ENCODE measurements at regions not wholly inside any gene's neighbourhood (a gene's known extent, or its start where the extent isn't known, plus 50 kb on each side); places are given as distances from the start of the nearest gene placed in this dataset.

- ChIA-PET CTCF (no interaction called here), RAD21 (ENCODE audit: low non-redundant PET in 1 of 2, low total read pairs in 2 of 2, uncharacterized antibody in 2 of 2, unreplicated experiment in 2 of 2) (no interaction called here), POLR2A (no interaction called here)
- no peak overlapping the region for H2AFZ ChIP-seq (ENCODE audit: low read depth, low read length, poor library complexity, severe bottlenecking)
- H3K4me1 ChIP-seq (ENCODE audit: control insufficient read depth in 1 of 2, insufficient read depth in 2 of 2, low read length in 2 of 2), result no peaks in the 10 kb centered on the region
- H3K9me2 ChIP-seq (ENCODE audit: insufficient read depth), result no peaks in the 10 kb centered on the region
- H3K79me2 ChIP-seq (ENCODE audit: insufficient read depth, low read length), result no peaks in the 10 kb centered on the region
- H3K9ac ChIP-seq (ENCODE audit: low read length), result no peak overlapping the region
- ATAC-seq (no peak), DNase-seq (ENCODE audit: low read depth, low spot score) (no peak)
- intact Hi-C loops (cut with micrococcal nuclease), result no loop called here
- no peaks in the 10 kb centered on the region for H3K27me3 ChIP-seq (ENCODE audit: insufficient read depth, low read length)
- no peak overlapping the region for H3K4me2 ChIP-seq (ENCODE audit: low read length)
- no peak overlapping the region for H3K4me3 ChIP-seq (replicated peaks in 1 of 2; ENCODE audit: low read depth in 1 of 2, low read length in 2 of 2)
- no peaks in the 10 kb centered on the region for H3K36me3 ChIP-seq (ENCODE audit: control insufficient read depth in 1 of 2, insufficient read depth in 2 of 2, low read length in 2 of 2)
- TF ChIP-seq CBX3 (IDR thresholded peaks at IDR 0.05; ENCODE audit: low read depth) (no peak), SRF (IDR thresholded peaks at IDR 0.05; ENCODE audit: low read depth) (no peak), EZH2 (IDR thresholded peaks at IDR 0.05) (no peak), ELF1 (IDR thresholded peaks at IDR 0.05; ENCODE audit: borderline replicate concordance, low read depth) (no peak), SP1 (IDR thresholded peaks at IDR 0.05; ENCODE audit: low read depth) (no peak), EZH2phosphoT487 (IDR thresholded peaks at IDR 0.05; ENCODE audit: borderline replicate concordance) (no peak), POLR2AphosphoS5 (IDR thresholded peaks at IDR 0.05; ENCODE audit: low read depth, low read length) (no peak), ZFX (IDR thresholded peaks at IDR 0.05) (no peak), ZNF274 (IDR thresholded peaks at IDR 0.05; ENCODE audit: low read depth, low read length) (no peak), ZBTB33 (IDR thresholded peaks at IDR 0.05; ENCODE audit: extremely low read depth, insufficient replicate concordance, low read length) (no peak), MAX (IDR thresholded peaks at IDR 0.05) (no peak), REST (IDR thresholded peaks at IDR 0.05; ENCODE audit: low read depth) (no peak), CTCF (IDR thresholded peaks at IDR 0.05 in 2 of 3, conservative IDR thresholded peaks at IDR 0.05 in 1 of 3; ENCODE audit: borderline replicate concordance in 1 of 3, insufficient read depth in 1 of 3, low read depth in 2 of 3, low read length in 2 of 3) (no peak), FOSL1 (IDR thresholded peaks at IDR 0.05; ENCODE audit: low read depth) (no peak), CEBPB (IDR thresholded peaks at IDR 0.05; ENCODE audit: low read depth) (no peak), SIN3A (IDR thresholded peaks at IDR 0.05; ENCODE audit: low read depth) (no peak), EGR1 (IDR thresholded peaks at IDR 0.05; ENCODE audit: low read depth) (no peak), TCF7L2 (IDR thresholded peaks at IDR 0.05; ENCODE audit: borderline replicate concordance, extremely low read depth, insufficient read depth, insufficient read length) (no peak), ATF3 (IDR thresholded peaks at IDR 0.05) (no peak)
- no peaks in the 10 kb centered on the region for H4K20me1 ChIP-seq (ENCODE audit: insufficient read depth)
- BruUV-seq (replicated peaks), result no TSS peak
- H3K9me3 ChIP-seq (ENCODE audit: control insufficient read depth in 1 of 2, insufficient read depth in 1 of 2, low read depth in 1 of 2, low read length in 2 of 2), result peaks cover 3 to 12% of the 10 kb centered on the region in 2 experiments; a peak in 2 of 4 replicates
- no peak overlapping the region for H3K27ac ChIP-seq (ENCODE audit: low read depth, low read length)
These were observed 728.1 kb upstream of the DDX18 start for GRCh38 chr2:117086174-117086942.
